Breast epithelium (tissue), 4 donors: ENCODE measurements at regions not wholly inside any gene's neighbourhood (a gene's known extent, or its start where the extent isn't known, plus 50 kb on each side); places are given as distances from the start of the nearest gene placed in this dataset.

Experiments used
- DNase-seq, 2 donors: peaks; one replicate each; pipeline ENCODE4 v3.0.0-alpha.2; 2019; ENCODE audit warnings: low spot score in 2 of 2
- H3K27ac ChIP-seq, 2 donors: fragments of 200-600 bp; sonication (generic) in 1 of 2; one replicate each; pipeline ENCODE4 v1.5.1; 2016 to 2019; ENCODE audit warnings: mild to moderate bottlenecking in 1 of 2
- H3K27me3 ChIP-seq, 2 donors: fragments of 200-600 bp; sonication (generic) in 1 of 2; one replicate each; pipeline versions ENCODE4 v1.5.1 to v1.6.0; 2017 to 2019; ENCODE audit warnings: control low read depth in 1 of 2, mild to moderate bottlenecking in 1 of 2
- H3K36me3 ChIP-seq: fragments of 200-600 bp; one replicate; pipeline ENCODE4 v1.5.1; 2019
- H3K4me1 ChIP-seq, 2 donors: fragments of 200-600 bp; sonication (generic); one replicate each; pipeline ENCODE4 v1.5.1; 2016 to 2019; ENCODE audit warnings: control low read depth in 1 of 2
- H3K4me3 ChIP-seq, 3 donors: fragments of 200-600 bp; sonication (generic); 1 replicate in 2 of 3; 2 replicates in 1 of 3; pipeline ENCODE4 v1.5.1; 2016 to 2019; ENCODE audit warnings: mild to moderate bottlenecking in 3 of 3, moderate library complexity in 2 of 3
- H3K9me3 ChIP-seq, 2 donors: fragments of 200-600 bp; sonication (generic) in 1 of 2; one replicate each; pipeline ENCODE4 v1.5.1; 2016 to 2019; ENCODE audit warnings: control low read depth in 1 of 2
- POLR2A ChIP-seq: fragments of 450-650 bp; IDR thresholded peaks from one replicate; pipeline ENCODE4 v1.6.1; 2016; ENCODE audit warnings: antibody characterized with exemption, mild to moderate bottlenecking, moderate library complexity
- POLR2AphosphoS5 ChIP-seq, 3 donors: sonication (generic); formaldehyde crosslinking; IDR thresholded peaks; one replicate each; pipeline ENCODE4 v1.6.1; 2017; ENCODE audit warnings: antibody characterized with exemption in 3 of 3
- intact Hi-C: fragments of 100-400 bp; cut with DNase I; formaldehyde crosslinking; loops from one replicate; pipeline ENCODE4 v1.15.1; 2023; ENCODE audit warnings: low total_unique reads
- TF ChIP-seq, protein P1 (sequence below), 3 donors: fragments of 450-650 bp; IDR thresholded peaks; one replicate each; pipeline ENCODE4 v1.5.1; 2016 to 2017; ENCODE audit warnings: antibody characterized with exemption in 3 of 3, mild to moderate bottlenecking in 3 of 3, moderate library complexity in 3 of 3

DNA sequence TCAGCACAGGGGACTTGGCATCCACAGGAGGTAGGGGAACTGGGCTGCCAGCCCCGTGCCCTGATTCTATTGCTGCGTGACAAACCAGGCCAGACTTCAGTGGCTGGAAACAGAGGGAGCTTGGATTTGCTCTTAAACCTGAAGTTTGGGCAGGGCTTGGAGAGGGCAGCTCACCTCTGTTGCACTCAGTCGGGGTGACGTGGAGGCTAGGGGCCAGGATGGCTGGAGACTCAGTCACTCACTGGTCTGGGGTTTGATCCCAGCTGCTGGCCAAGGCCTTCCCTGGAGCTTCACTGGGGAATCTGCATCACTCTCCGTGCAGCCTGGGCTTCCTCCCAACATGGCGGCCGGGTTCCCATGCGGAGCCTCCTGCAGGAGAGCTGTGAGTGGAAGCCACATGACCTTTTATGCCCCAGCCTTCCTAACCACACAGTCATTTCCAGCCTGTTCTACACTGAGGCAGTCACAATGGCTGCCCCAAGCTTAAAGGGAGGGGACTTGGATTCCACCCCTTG is 175.2 kb upstream of the HDAC4 start:
- no peak overlapping the region for H3K4me3 ChIP-seq
- H3K9me3 ChIP-seq, result peaks cover 0 to 6% of the 10 kb centered on the region in 2 donors
- H3K27ac ChIP-seq, result no peak overlapping the region
- H3K27me3 ChIP-seq, result peaks cover 0 to 5% of the 10 kb centered on the region in 2 donors
- TF ChIP-seq POLR2AphosphoS5 (IDR thresholded peaks at IDR 0.05) (no peak), POLR2A (no peak)
- TF ChIP-seq, protein P1, sequence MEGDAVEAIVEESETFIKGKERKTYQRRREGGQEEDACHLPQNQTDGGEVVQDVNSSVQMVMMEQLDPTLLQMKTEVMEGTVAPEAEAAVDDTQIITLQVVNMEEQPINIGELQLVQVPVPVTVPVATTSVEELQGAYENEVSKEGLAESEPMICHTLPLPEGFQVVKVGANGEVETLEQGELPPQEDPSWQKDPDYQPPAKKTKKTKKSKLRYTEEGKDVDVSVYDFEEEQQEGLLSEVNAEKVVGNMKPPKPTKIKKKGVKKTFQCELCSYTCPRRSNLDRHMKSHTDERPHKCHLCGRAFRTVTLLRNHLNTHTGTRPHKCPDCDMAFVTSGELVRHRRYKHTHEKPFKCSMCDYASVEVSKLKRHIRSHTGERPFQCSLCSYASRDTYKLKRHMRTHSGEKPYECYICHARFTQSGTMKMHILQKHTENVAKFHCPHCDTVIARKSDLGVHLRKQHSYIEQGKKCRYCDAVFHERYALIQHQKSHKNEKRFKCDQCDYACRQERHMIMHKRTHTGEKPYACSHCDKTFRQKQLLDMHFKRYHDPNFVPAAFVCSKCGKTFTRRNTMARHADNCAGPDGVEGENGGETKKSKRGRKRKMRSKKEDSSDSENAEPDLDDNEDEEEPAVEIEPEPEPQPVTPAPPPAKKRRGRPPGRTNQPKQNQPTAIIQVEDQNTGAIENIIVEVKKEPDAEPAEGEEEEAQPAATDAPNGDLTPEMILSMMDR (IDR thresholded peaks at IDR 0.05), result no peak
- no peak for DNase-seq
- intact Hi-C loops, result no loop called here
- no peaks in the 10 kb centered on the region for H3K4me1 ChIP-seq
- no peaks in the 10 kb centered on the region for H3K36me3 ChIP-seq

DNA sequence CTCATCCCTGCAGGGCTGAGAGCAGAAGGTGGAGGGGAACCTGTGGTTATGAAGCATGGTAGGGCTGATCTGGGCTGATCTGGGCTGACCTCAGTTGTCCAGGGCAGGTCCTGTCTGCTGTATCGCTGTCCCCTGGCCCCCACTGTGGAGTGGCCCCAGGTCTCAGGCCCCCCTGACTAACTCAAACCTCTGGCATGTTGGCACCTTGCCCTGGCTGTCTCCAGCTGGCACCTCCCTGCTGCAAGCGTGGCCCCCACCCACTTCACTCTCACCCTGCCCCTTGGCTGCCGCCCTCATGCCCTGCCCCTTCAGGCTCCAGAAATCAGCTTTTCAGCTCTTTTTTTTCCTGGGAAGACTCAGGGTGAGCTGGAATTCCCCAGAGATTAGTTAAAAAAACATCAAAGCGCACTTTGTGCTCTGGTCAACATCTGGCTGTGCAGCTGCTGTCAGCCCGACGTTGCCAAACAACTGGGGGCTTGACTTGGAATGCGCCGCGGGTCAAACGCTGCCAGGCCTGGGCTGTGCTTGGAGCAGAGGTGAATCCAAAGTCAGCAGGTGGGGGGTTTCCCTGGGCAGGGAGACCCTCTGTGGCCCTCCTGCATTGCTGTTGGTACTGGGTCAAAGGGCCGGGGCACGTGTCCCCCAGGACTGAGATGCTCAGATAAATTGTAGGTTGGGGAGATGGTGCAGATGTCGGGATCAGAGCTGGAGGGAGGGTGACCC is 173.8 kb upstream of the HDAC4 start:
- TF ChIP-seq, protein P1 (IDR thresholded peaks at IDR 0.05), result no peak
- TF ChIP-seq POLR2AphosphoS5 (IDR thresholded peaks at IDR 0.05) (no peak), POLR2A (no peak)
- intact Hi-C loops, result no loop called here
- no peak for DNase-seq

DNA sequence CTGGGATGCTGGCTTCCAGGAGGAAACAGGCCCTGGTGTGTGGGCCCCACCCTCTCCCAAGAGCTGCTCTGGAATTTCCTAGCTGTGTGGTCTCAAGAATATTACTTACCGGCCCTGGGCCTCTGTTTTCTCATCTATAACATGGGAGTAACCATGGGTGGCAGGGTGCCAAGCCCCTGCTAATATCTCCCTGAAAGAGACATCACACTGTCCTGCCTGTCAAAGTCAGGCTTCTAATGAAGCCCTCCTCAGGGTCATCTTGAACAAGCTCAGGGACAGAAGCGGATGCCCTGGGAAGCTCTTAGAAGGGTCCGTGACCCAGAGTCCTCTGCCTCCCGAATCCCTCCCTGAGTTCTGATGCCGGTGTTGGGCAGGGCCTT is 173.2 kb upstream of the HDAC4 start:
- Histone ChIP-seq H3K4me3 (no peak overlapping the region), H3K36me3 (no peaks in the 10 kb centered on the region), H3K4me1 (no peaks in the 10 kb centered on the region), H3K9me3 (peaks cover 0 to 6% of the 10 kb centered on the region in 2 donors), H3K27me3 (peaks cover 0 to 15% of the 10 kb centered on the region in 2 donors), H3K27ac (no peak overlapping the region)
- TF ChIP-seq POLR2A, result no peak
- TF ChIP-seq, protein P1 (IDR thresholded peaks at IDR 0.05), result no peak
- no peak for TF ChIP-seq POLR2AphosphoS5 (IDR thresholded peaks at IDR 0.05)
- no peak for DNase-seq
- intact Hi-C loops, result no loop called here

More for the DNA sequence above, 173.8 kb upstream of the HDAC4 start:
- Histone ChIP-seq H3K4me3 (no peak overlapping the region), H3K27ac (no peak overlapping the region), H3K4me1 (no peaks in the 10 kb centered on the region), H3K9me3 (peaks cover 0 to 6% of the 10 kb centered on the region in 2 donors), H3K27me3 (peaks cover 0 to 15% of the 10 kb centered on the region in 2 donors), H3K36me3 (no peaks in the 10 kb centered on the region)

DNA sequence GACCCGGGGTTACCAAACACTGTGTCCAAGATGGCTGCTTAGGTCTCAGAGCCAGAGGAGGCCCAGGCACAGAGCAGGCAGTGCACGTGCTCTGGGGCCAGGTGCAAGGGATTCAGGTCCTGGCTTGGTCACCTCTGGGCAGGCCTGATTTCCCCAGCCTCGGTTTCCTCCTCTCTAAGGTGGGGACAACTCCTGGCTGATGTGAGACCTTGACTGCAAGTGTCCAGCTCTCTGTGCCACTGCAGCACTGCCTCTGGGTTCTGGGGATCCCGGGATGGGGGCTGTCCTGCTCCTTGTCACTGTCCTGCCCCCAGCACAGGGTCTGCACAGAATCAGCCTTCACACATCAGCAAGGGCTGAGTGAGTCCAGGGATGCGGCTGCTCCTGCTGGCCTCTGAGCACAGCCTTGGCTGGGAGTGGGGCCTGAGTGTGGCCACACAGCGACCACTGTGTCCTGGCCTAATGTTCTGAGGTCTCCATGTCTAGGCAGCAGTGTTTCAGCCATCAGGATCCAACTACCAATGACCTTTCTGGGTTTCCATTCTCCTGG is 170.2 kb upstream of the HDAC4 start:
- peaks cover 0 to 3% of the 10 kb centered on the region in 2 donors for H3K9me3 ChIP-seq
- no peak for DNase-seq
- TF ChIP-seq POLR2AphosphoS5 (IDR thresholded peaks at IDR 0.05), result no peak
- TF ChIP-seq, protein P1 (IDR thresholded peaks at IDR 0.05), result no peak
- no peak for TF ChIP-seq POLR2A
- no peaks in the 10 kb centered on the region for H3K4me1 ChIP-seq
- H3K27ac ChIP-seq, result no peak overlapping the region
- intact Hi-C loops, result no loop called here
- no peaks in the 10 kb centered on the region for H3K36me3 ChIP-seq
- no peak overlapping the region for H3K4me3 ChIP-seq
- H3K27me3 ChIP-seq, result peaks cover 0 to 15% of the 10 kb centered on the region in 2 donors

DNA sequence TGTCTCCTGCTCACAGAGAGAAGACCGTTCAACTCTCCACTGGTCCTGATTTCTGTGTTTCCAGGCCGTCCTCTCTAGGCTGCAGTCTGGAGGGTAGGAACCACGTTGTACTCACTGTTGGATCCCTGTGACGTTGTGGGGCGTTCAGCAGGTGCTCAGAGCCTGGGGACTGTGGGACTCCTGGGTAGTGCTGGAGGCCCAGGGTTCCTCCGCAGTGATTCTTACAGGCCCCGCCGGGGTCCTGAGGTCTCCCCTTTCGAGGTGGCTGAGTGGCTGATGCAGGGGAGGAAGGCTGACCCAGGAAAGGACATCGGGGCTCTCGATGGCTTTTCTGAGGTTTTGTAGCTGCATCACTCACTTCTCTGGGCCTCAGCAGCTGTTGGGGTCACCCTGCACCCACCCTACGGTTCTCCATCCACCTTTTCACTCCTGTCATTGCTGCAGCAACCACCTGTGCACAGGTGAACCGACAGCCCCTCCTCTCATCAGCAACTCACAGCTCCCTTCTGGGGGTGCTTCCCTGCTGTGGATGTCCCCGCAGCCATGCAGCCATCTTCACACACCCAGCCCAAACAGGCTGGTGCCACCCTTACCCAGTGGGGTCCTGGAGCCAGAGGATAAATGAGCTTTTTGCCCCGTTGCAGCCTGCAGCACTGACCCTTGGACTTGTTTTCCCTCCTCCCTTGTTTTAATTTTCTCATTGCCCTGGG is 169.6 kb upstream of the HDAC4 start:
- TF ChIP-seq POLR2AphosphoS5 (IDR thresholded peaks at IDR 0.05), result no peak
- TF ChIP-seq, protein P1 (IDR thresholded peaks at IDR 0.05), result no peak
- DNase-seq, result no peak
- intact Hi-C loops, result no loop called here
- H3K36me3 ChIP-seq, result no peaks in the 10 kb centered on the region
- H3K27ac ChIP-seq, result no peak overlapping the region
- H3K4me3 ChIP-seq, result no peak overlapping the region
- no peaks in the 10 kb centered on the region for H3K9me3 ChIP-seq
- no peaks in the 10 kb centered on the region for H3K4me1 ChIP-seq
- peaks cover 0 to 19% of the 10 kb centered on the region in 2 donors for H3K27me3 ChIP-seq
